GM23248 (cell line): ENCODE measurements at regions not wholly inside any gene's neighbourhood (a gene's known extent, or its start where the extent isn't known, plus 50 kb on each side); places are given as distances from the start of the nearest gene placed in this dataset.
A peak's percentile ranks its signal among the peaks of the same experiment; 100 is the strongest.

Experiments used
- DNase-seq: peaks from one replicate; pipeline ENCODE4 v3.0.0-alpha.2; 2015
- H2AFZ ChIP-seq: fragments of 200-600 bp; sonication (generic); 2 replicates; pipeline ENCODE4 v1.6.1; 2016; ENCODE audit warnings: antibody characterized with exemption
- H3F3A ChIP-seq: fragments of 200-600 bp; sonication (generic); 2 replicates; pipeline ENCODE4 v1.6.1; 2016; ENCODE audit warnings: mild to moderate bottlenecking, antibody characterized with exemption, mixed run types; ENCODE audit not compliant: insufficient read depth
- H3K27ac ChIP-seq: fragments of 200-600 bp; sonication (generic); 2 replicates; pipeline ENCODE4 v1.5.1; 2016; ENCODE audit warnings: mild to moderate bottlenecking
- H3K27me3 ChIP-seq: fragments of 200-600 bp; sonication (generic); replicated peaks from 2 replicates; pipeline ENCODE4 v1.6.1; 2016; ENCODE audit warnings: mild to moderate bottlenecking; ENCODE audit not compliant: insufficient read depth
- H3K36me3 ChIP-seq: fragments of 200-600 bp; sonication (generic); 2 replicates; pipeline ENCODE4 v1.6.1; 2016; ENCODE audit warnings: low read depth, mild to moderate bottlenecking
- H3K4me1 ChIP-seq: fragments of 200-600 bp; sonication (generic); 2 replicates; pipeline ENCODE4 v1.6.1; 2016; ENCODE audit warnings: mild to moderate bottlenecking; ENCODE audit not compliant: insufficient read depth
- H3K4me2 ChIP-seq: fragments of 200-600 bp; sonication (generic); one replicate; pipeline ENCODE4 v1.6.1; 2016; ENCODE audit warnings: mild to moderate bottlenecking; ENCODE audit not compliant: unreplicated experiment
- H3K4me3 ChIP-seq: fragments of 200-600 bp; sonication (generic); 2 replicates; pipeline ENCODE4 v1.5.1; 2016; ENCODE audit warnings: mild to moderate bottlenecking
- H3K79me2 ChIP-seq: fragments of 200-600 bp; sonication (generic); 2 replicates; pipeline ENCODE4 v1.6.1; 2016; ENCODE audit warnings: mild to moderate bottlenecking; ENCODE audit not compliant: insufficient read depth
- H3K9ac ChIP-seq: fragments of 200-600 bp; sonication (generic); 2 replicates; pipeline ENCODE4 v1.6.1; 2016; ENCODE audit warnings: mild to moderate bottlenecking
- H3K9me2 ChIP-seq: fragments of 200-600 bp; sonication (generic); 2 replicates; pipeline ENCODE4 v1.6.1; 2016; ENCODE audit warnings: mixed run types, mild to moderate bottlenecking, moderate library complexity; ENCODE audit not compliant: insufficient read depth
- H3K9me3 ChIP-seq: fragments of 200-600 bp; sonication (generic); one replicate; pipeline ENCODE4 v1.6.1; 2017; ENCODE audit warnings: low read depth
- H4K20me1 ChIP-seq: fragments of 200-600 bp; sonication (generic); 2 replicates; pipeline ENCODE4 v1.6.0; 2016; ENCODE audit not compliant: insufficient read depth
- EZH2 ChIP-seq: fragments of 200-600 bp; sonication (generic); IDR thresholded peaks from 2 replicates; pipeline ENCODE4 v1.6.1; 2018; ENCODE audit warnings: antibody characterized with exemption, mild to moderate bottlenecking; ENCODE audit not compliant: insufficient read depth, poor library complexity, severe bottlenecking
- EZH2phosphoT487 ChIP-seq: fragments of 200-600 bp; sonication (generic); IDR thresholded peaks from 2 replicates; pipeline ENCODE4 v1.6.1; 2018; ENCODE audit warnings: antibody characterized with exemption, moderate library complexity, mild to moderate bottlenecking, low read depth; ENCODE audit not compliant: insufficient read depth
- WGBS, 2 experiments: methylation state at CpG; one replicate each; pipeline ENCODE4 v1.1.6; 2015 to 2017; ENCODE audit warnings: low lambda C conversion rate in 2 of 2, low coverage in 1 of 2; ENCODE audit errors: missing lambda C conversion rate in 2 of 2; 5-methylcytosine and 5-hydroxymethylcytosine counted together
- in situ Hi-C: fragments of 300-500 bp; cut with MboI; formaldehyde crosslinking; loops from 2 replicates; pipeline ENCODE4 v1.15.0; 2020

DNA sequence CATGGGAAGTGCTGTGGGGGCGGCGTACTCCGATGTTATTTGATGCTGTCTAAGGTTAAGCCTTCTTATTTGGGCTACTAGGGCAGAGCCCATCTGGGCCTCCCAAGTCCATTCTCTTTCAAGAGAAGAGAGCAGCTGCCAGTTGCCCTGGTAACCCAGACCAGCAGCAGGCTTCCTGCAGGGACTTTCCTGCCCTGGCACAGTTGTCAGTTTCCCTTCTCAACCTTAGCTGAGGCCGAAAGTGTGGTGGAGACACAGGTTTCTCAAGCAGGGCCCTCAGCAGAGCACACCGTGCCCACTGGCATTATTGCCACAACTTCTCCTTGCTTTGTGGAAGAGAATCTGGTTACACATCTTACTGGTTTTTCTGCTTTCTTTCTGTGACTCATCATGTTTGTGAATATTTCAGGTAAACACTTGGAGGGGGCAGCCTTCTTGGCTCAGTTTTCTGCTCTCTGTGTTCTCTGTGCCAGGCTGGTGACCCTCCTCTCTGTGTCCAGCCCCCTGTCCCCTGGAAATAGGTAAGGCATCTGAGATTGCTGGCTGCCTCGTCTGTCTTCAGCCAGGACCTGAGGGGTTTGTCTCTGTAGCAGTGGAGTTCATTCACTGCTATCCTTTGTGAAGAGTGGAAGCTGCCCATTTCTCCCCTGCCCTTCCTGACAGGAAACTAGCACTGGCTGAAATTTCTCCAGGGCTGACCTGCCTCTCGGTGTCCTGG is 111.0 kb downstream of the B3GNT2 start:
- TF ChIP-seq EZH2phosphoT487 (no peak), EZH2 (no peak)
- no peaks in the 10 kb centered on the region for H3K36me3 ChIP-seq
- H4K20me1 ChIP-seq = no peaks in the 10 kb centered on the region
- H3K27me3 ChIP-seq = no peaks in the 10 kb centered on the region
- in situ Hi-C loops = no loop called here
- H3K4me2 ChIP-seq = no peak overlapping the region
- no peaks in the 10 kb centered on the region for H3K79me2 ChIP-seq
- no peak overlapping the region for H3K4me3 ChIP-seq
- no peaks in the 10 kb centered on the region for H3F3A ChIP-seq
- DNase-seq = no peak
- no peak overlapping the region for H3K9ac ChIP-seq
- 77 to 81% methylated on average over 7 of the region's 7 CpGs for WGBS, 2 experiments
- no peaks in the 10 kb centered on the region for H3K4me1 ChIP-seq
- H3K9me3 ChIP-seq = no peaks in the 10 kb centered on the region
- no peak overlapping the region for H3K27ac ChIP-seq
- H3K9me2 ChIP-seq = no peaks in the 10 kb centered on the region
- no peak overlapping the region for H2AFZ ChIP-seq

DNA sequence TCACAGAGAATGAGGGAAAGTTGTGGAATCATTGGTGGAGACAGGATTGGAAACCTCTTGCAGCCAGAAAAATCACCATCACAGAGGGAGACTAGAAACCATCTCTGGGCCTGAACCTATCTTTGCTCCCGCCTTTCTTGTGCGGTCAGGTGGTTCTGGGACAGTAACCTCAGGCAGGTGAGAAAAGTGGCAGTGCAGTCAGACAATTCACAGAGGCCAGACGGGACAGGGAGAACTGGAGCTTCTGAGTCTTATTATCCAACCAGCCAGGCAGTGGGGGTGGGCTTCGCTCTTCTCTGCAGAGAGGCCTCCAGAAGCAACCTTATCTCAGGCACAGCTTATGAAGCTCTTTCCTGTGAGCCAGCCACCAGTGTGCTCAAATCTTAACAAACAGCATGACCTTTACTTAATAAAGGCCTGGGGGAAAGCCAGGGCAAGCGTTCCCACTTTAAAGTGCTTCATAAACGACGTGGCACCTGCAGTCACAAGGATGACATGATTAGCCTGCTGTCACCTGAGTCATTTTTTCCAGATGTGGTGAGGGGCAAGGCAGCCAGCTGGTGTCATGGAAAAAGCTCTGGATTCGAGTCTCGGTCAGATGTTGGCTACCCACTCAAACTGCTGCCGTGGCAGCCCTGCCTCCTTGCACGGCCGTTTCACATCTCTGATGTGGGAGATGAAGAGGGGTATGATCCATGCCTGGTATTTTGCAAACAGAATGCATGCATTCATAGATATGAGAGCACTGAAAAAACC is 109.7 kb downstream of the B3GNT2 start:
- in situ Hi-C loops = no loop called here
- DNase-seq = peak; percentile 16
- TF ChIP-seq EZH2phosphoT487 (no peak), EZH2 (no peak)
- Histone ChIP-seq H2AFZ (no peak overlapping the region), H3K9me2 (no peaks in the 10 kb centered on the region), H3K4me2 (no peak overlapping the region), H3K4me1 (no peaks in the 10 kb centered on the region), H3K9me3 (no peaks in the 10 kb centered on the region), H3K27me3 (no peaks in the 10 kb centered on the region), H3F3A (no peaks in the 10 kb centered on the region), H3K9ac (no peak overlapping the region), H3K4me3 (no peak overlapping the region), H4K20me1 (no peaks in the 10 kb centered on the region), H3K36me3 (no peaks in the 10 kb centered on the region), H3K27ac (no peak overlapping the region), H3K79me2 (no peaks in the 10 kb centered on the region)
- whole genome bisulfite sequencing, 2 experiments = 77 to 80% methylated on average over 12 of the region's 12 CpGs

DNA sequence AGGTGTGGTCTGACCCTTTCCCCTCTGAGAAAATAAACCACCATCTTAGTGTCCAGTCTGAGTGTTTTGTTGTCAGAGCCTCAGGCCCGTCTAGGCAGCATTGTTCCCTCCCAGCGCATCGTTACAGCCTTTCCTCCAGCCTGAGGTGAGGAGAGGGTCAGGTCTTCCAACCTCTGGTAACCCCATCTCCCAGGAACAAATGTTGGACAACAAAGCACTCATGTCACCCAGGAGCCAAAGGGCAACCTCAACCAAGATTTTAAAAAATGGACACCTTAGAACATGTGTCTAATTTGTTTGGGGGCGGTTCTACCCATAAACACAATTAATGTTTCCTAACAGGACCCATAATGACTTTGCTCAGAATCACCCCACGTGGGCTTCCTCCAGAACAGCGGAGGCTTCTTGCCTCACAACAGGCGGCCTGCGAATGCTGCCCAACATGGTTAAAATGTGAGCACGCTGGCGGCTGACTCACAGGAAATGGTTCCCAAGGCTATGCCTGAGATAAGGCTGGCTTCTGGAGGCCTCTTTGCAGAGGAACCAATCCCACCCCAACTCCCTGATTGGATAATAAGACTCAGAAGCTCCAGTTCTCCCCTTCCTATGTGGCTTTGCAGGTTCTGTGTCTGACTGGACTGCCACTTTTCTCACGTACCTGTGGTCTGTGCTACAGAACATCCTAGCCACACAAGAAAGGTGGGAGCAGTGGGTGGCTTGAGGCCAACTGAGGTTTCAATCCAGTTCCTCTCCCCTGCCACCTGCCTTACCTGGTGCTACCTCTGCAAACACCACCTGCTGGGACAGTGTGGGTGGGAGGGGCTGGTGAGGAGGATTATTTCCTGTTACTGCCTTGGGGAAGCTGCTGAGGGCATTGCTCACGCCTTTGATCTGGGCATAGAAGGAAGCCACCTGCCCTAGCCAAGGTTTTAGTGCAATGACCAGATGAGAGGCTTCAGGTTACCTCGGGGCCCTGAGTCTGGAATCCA is 108.8 kb downstream of the B3GNT2 start:
- WGBS, 2 experiments = 82 to 83% methylated on average over 13 of the region's 13 CpGs
- no peak overlapping the region for H3K4me3 ChIP-seq
- no peak overlapping the region for H3K27ac ChIP-seq
- H3K9ac ChIP-seq = no peak overlapping the region
- no peaks in the 10 kb centered on the region for H3K27me3 ChIP-seq
- H3K4me2 ChIP-seq = no peak overlapping the region
- no peak for TF ChIP-seq EZH2
- no peak for TF ChIP-seq EZH2phosphoT487
- H3K36me3 ChIP-seq = no peaks in the 10 kb centered on the region
- peak; percentile 28 for DNase-seq
- H3F3A ChIP-seq = no peaks in the 10 kb centered on the region
- in situ Hi-C loops = no loop called here
- H4K20me1 ChIP-seq = no peaks in the 10 kb centered on the region
- no peak overlapping the region for H2AFZ ChIP-seq
- H3K9me2 ChIP-seq = no peaks in the 10 kb centered on the region
- H3K4me1 ChIP-seq = no peaks in the 10 kb centered on the region
- H3K9me3 ChIP-seq = no peaks in the 10 kb centered on the region
- H3K79me2 ChIP-seq = no peaks in the 10 kb centered on the region

DNA sequence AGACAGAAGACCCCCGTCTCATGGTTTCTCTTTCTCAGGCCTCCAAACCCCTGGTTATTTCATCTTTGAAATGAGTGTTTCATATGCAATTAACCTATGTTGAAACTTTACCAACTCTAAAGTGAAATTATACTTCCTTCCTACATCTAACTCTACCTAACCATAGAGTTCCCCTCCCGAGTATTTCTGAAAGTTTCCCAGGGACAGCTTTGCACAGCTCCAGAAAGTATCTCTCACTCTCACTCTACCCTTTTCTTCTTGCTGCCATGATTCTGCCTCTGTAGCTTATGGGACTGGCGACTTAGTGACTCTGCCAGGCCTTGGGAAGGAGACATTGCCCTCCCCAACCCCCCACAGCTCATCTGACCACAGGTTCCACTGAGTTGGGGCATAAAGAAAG is 107.9 kb downstream of the B3GNT2 start:
- Histone ChIP-seq H3K36me3 (no peaks in the 10 kb centered on the region), H2AFZ (no peak overlapping the region), H3K79me2 (no peaks in the 10 kb centered on the region), H4K20me1 (no peaks in the 10 kb centered on the region), H3K27ac (no peak overlapping the region), H3K4me2 (no peak overlapping the region), H3K9ac (no peak overlapping the region), H3K4me3 (no peak overlapping the region), H3F3A (no peaks in the 10 kb centered on the region), H3K9me3 (no peaks in the 10 kb centered on the region), H3K27me3 (no peaks in the 10 kb centered on the region), H3K4me1 (no peaks in the 10 kb centered on the region), H3K9me2 (no peaks in the 10 kb centered on the region)
- TF ChIP-seq EZH2 = no peak
- no peak for TF ChIP-seq EZH2phosphoT487
- no peak for DNase-seq
- in situ Hi-C loops = no loop called here
- WGBS, 2 experiments = 88 to 89% methylated on average over 3 of the region's 3 CpGs
